Testis (tissue), 2 donors: ENCODE measurements at regions not wholly inside any gene's neighbourhood (a gene's known extent, or its start where the extent isn't known, plus 50 kb on each side); places are given as distances from the start of the nearest gene placed in this dataset.

Experiments used
- DNase-seq: peaks from one replicate; pipeline ENCODE4 v3.0.0-alpha.2; 2019
- H3K27ac ChIP-seq, 2 donors: fragments of 200-600 bp; sonication (generic); one replicate each; pipeline ENCODE4 v1.5.1; 2019
- H3K27me3 ChIP-seq: fragments of 200-600 bp; sonication (generic); one replicate; pipeline ENCODE4 v1.5.1; 2019
- H3K36me3 ChIP-seq: fragments of 200-600 bp; sonication (generic); one replicate; pipeline ENCODE4 v1.5.1; 2017; ENCODE audit warnings: low read depth; ENCODE audit errors: missing control alignments
- H3K4me1 ChIP-seq: fragments of 200-600 bp; sonication (generic); one replicate; pipeline ENCODE4 v1.5.1; 2019
- H3K4me3 ChIP-seq, 2 donors: fragments of 200-600 bp; sonication (generic); one replicate each; pipeline ENCODE4 v1.5.1; 2017 to 2019
- H3K9me3 ChIP-seq: fragments of 200-600 bp; sonication (generic); one replicate; pipeline ENCODE4 v1.5.1; 2017
- POLR2A ChIP-seq: fragments of 450-650 bp; IDR thresholded peaks from one replicate; pipeline ENCODE4 v1.6.1; 2017; ENCODE audit warnings: antibody characterized with exemption, mild to moderate bottlenecking, moderate library complexity
- WGBS, 2 donors: methylation state at CpG; one replicate each; pipeline ENCODE4 v1.1.5; 2018; 5-methylcytosine and 5-hydroxymethylcytosine counted together
- intact Hi-C: fragments of 100-400 bp; cut with DNase I; formaldehyde crosslinking; loops from one replicate; pipeline ENCODE4 v1.15.1; 2023; ENCODE audit warnings: low total_unique reads
- TF ChIP-seq, protein P1 (sequence below), 3 experiments: fragments of 450-650 bp in 2 of 3; fragments of 200-600 bp in 1 of 3; sonication (generic) in 1 of 3; IDR thresholded peaks; one replicate each; pipeline ENCODE4 v1.5.1; 2016 to 2019; ENCODE audit warnings: antibody characterized with exemption in 3 of 3, mild to moderate bottlenecking in 2 of 3, moderate library complexity in 1 of 3

DNA sequence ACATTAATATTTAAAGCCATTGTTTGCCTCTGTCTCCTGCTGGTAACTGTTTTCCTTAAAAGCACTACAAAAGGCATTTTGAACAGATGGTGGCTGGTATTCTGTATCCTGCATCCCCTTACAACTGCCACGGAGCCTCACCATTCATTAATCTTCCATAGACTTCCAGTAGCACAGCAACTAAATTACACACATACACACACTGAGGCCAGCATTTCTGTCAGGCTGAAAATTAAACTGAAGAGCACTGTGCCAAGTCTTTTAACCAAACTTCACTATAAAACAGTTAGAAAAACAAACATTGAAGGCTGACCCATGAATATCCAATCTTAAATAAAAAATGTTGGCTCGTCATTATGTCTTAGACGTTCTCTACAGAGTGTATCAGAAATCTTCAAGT, 697.8 kb downstream of the DACH1 start:
- H3K4me1 ChIP-seq: no peaks in the 10 kb centered on the region
- no peak for DNase-seq
- no peak for TF ChIP-seq POLR2A
- TF ChIP-seq, protein P1, sequence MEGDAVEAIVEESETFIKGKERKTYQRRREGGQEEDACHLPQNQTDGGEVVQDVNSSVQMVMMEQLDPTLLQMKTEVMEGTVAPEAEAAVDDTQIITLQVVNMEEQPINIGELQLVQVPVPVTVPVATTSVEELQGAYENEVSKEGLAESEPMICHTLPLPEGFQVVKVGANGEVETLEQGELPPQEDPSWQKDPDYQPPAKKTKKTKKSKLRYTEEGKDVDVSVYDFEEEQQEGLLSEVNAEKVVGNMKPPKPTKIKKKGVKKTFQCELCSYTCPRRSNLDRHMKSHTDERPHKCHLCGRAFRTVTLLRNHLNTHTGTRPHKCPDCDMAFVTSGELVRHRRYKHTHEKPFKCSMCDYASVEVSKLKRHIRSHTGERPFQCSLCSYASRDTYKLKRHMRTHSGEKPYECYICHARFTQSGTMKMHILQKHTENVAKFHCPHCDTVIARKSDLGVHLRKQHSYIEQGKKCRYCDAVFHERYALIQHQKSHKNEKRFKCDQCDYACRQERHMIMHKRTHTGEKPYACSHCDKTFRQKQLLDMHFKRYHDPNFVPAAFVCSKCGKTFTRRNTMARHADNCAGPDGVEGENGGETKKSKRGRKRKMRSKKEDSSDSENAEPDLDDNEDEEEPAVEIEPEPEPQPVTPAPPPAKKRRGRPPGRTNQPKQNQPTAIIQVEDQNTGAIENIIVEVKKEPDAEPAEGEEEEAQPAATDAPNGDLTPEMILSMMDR (IDR thresholded peaks at IDR 0.05): no peak
- 27 to 37% methylated on average over 3 of the region's 3 CpGs for WGBS, 2 donors
- intact Hi-C loops: no loop called here
- no peaks in the 10 kb centered on the region for H3K9me3 ChIP-seq
- H3K27me3 ChIP-seq: no peaks in the 10 kb centered on the region
- H3K27ac ChIP-seq: no peak overlapping the region
- no peaks in the 10 kb centered on the region for H3K36me3 ChIP-seq
- no peak overlapping the region for H3K4me3 ChIP-seq

- TF ChIP-seq, protein P1 (IDR thresholded peaks at IDR 0.05): no peak
- no peak for TF ChIP-seq POLR2A
- Histone ChIP-seq H3K36me3 (no peaks in the 10 kb centered on the region), H3K4me1 (no peaks in the 10 kb centered on the region), H3K9me3 (no peaks in the 10 kb centered on the region), H3K4me3 (no peak overlapping the region), H3K27me3 (no peaks in the 10 kb centered on the region), H3K27ac (no peak overlapping the region)
- 70 to 96% methylated on average over 6 of the region's 6 CpGs for WGBS, 2 donors
- DNase-seq: no peak
- intact Hi-C loops: no loop called here
Measured at GRCh38 chr13:71156550-71156949, 710.5 kb downstream of the DACH1 start.

- intact Hi-C loops: no loop called here
- Histone ChIP-seq H3K9me3 (no peaks in the 10 kb centered on the region), H3K36me3 (no peaks in the 10 kb centered on the region), H3K27ac (no peak overlapping the region), H3K4me3 (no peak overlapping the region), H3K27me3 (no peaks in the 10 kb centered on the region), H3K4me1 (no peaks in the 10 kb centered on the region)
- WGBS, 2 donors: 86% methylated on average over 10 of the region's 10 CpGs
- no peak for TF ChIP-seq POLR2A
- TF ChIP-seq, protein P1 (IDR thresholded peaks at IDR 0.05): no peak
- no peak for DNase-seq
Measured at GRCh38 chr13:71149498-71150363, 717.3 kb downstream of the DACH1 start.

DNA sequence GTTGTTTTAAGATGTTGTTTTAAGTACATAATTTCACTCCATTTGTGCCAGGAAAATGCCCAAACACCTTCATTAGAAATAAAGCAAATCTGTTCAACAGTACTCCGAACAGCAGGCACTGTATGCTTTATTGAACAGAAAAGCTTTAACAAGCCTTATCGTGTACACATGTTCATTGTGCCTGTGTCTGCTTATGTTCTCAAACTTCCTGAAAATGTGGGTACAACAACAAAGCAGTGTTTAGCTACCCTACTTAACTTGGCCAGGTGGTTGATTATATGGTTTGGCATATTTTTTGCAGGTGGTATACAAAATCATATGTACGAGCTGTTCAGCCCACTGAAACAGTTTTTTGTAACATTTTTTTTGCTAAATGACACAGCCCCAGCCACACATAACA, 718.0 kb downstream of the DACH1 start:
- H3K36me3 ChIP-seq: no peaks in the 10 kb centered on the region
- TF ChIP-seq POLR2A: no peak
- TF ChIP-seq, protein P1 (IDR thresholded peaks at IDR 0.05): no peak
- H3K27ac ChIP-seq: no peak overlapping the region
- H3K4me3 ChIP-seq: no peak overlapping the region
- intact Hi-C loops: no loop called here
- no peaks in the 10 kb centered on the region for H3K27me3 ChIP-seq
- no peaks in the 10 kb centered on the region for H3K9me3 ChIP-seq
- 78 to 82% methylated on average over 3 of the region's 3 CpGs for WGBS, 2 donors
- no peak for DNase-seq
- no peaks in the 10 kb centered on the region for H3K4me1 ChIP-seq

DNA sequence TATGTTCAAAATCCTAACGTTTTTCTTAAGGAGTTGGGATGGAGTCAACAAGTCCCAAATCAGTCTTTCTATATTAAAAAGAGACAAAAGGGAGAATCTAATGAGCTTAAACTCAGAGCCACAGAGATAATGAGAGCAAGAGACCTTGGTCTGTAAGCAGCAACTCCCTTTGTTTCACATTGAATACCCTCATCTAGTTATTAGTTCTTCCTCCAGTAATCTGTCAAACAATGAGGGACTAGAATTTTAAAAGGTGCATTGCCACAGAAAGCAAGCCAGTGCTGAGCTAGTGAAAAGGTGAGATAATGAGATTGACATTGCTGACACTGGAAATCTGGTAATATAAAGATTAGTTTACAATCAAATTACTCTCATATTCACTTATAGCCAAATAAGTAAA, 718.6 kb downstream of the DACH1 start:
- DNase-seq: no peak
- H3K36me3 ChIP-seq: no peaks in the 10 kb centered on the region
- no peak overlapping the region for H3K27ac ChIP-seq
- no peaks in the 10 kb centered on the region for H3K27me3 ChIP-seq
- TF ChIP-seq POLR2A: no peak
- TF ChIP-seq, protein P1 (IDR thresholded peaks at IDR 0.05): no peak
- no peak overlapping the region for H3K4me3 ChIP-seq
- 14 to 24% methylated on average over 1 of the region's 1 CpG for WGBS, 2 donors
- intact Hi-C loops: no loop called here
- H3K4me1 ChIP-seq: no peaks in the 10 kb centered on the region
- H3K9me3 ChIP-seq: no peaks in the 10 kb centered on the region
